Kidney capillary endothelial cell (primary cell): ENCODE measurements at regions not wholly inside any gene's neighbourhood (a gene's known extent, or its start where the extent isn't known, plus 50 kb on each side); places are given as distances from the start of the nearest gene placed in this dataset.
A peak's percentile ranks its signal among the peaks of the same experiment; 100 is the strongest.
"Not testable (repeated sequence)": the region's sequence is repeated elsewhere in the genome, so short reads cannot be mapped to it uniquely, and the experiment has no call there.

ENCODE experiments used
- DNase-seq: peaks from one replicate; pipeline ENCODE4 v3.0.0-alpha.2; 2018; ENCODE audit warnings: low spot score

- DNase-seq: no peak
These were observed 141.7 kb downstream of the BARX1 start for GRCh38 chr9:93813221-93814076.

- DNase-seq: no peak
These were observed 142.8 kb downstream of the BARX1 start for GRCh38 chr9:93812410-93812668.

- no peak for DNase-seq
These were observed 144.9 kb downstream of the BARX1 start for GRCh38 chr9:93810028-93810971.

- DNase-seq: no peak
These were observed 145.8 kb downstream of the BARX1 start for GRCh38 chr9:93809204-93809940.

GRCh38 chr9:93808115-93809029 is 146.8 kb downstream of the BARX1 start:
- DNase-seq: no peak

- no peak for DNase-seq
These were observed 147.7 kb downstream of the BARX1 start for GRCh38 chr9:93807166-93808074.

- no peak for DNase-seq
These were observed 153.4 kb downstream of the BARX1 start for GRCh38 chr9:93801581-93802284.

GRCh38 chr9:93801120-93801519 is 154.0 kb downstream of the BARX1 start:
- no peak for DNase-seq

GRCh38 chr9:93792358-93792757 is 162.8 kb downstream of the BARX1 start:
- no peak for DNase-seq

- DNase-seq: no peak
These were observed 169.0 kb downstream of the BARX1 start for GRCh38 chr9:93786204-93786603.

- no peak for DNase-seq
These were observed 178.3 kb downstream of the BARX1 start for GRCh38 chr9:93776873-93777272.

GRCh38 chr9:93776256-93776655 is 178.9 kb downstream of the BARX1 start:
- no peak for DNase-seq

GRCh38 chr9:93774331-93775102 is 180.6 kb downstream of the BARX1 start:
- peak; percentile 38 for DNase-seq

GRCh38 chr9:93771276-93771675 is 183.9 kb downstream of the BARX1 start:
- DNase-seq: no peak

GRCh38 chr9:93761822-93762221 is 185.4 kb downstream of the PHF2 start:
- DNase-seq: no peak

- no peak for DNase-seq
These were observed 173.7 kb downstream of the PHF2 start for GRCh38 chr9:93750045-93750444.

GRCh38 chr9:93748827-93749226 is 172.4 kb downstream of the PHF2 start:
- DNase-seq: not testable (repeated sequence)

- no peak for DNase-seq
These were observed 155.6 kb downstream of the PHF2 start for GRCh38 chr9:93731963-93732362.

- no peak for DNase-seq
These were observed 154.3 kb downstream of the PHF2 start for GRCh38 chr9:93730648-93731047.
